H9 (cell line): ENCODE measurements at regions not wholly inside any gene's neighbourhood (a gene's known extent, or its start where the extent isn't known, plus 50 kb on each side); places are given as distances from the start of the nearest gene placed in this dataset.

Experiments used
- DNase-seq: peaks from one replicate; pipeline ENCODE4 v3.0.0-alpha.2; 2017
- H2AFZ ChIP-seq: one replicate; pipeline ENCODE4 v1.6.1; 2013; ENCODE audit warnings: mild to moderate bottlenecking, low read length, control low read depth, moderate library complexity
- H2AK5ac ChIP-seq: 2 replicates; pipeline ENCODE4 v1.6.1; 2013; ENCODE audit warnings: low read length, control low read depth, mixed read lengths; ENCODE audit not compliant: insufficient read length
- H2BK120ac ChIP-seq: one replicate; pipeline ENCODE4 v1.6.1; 2013; ENCODE audit warnings: low read depth, mild to moderate bottlenecking, low read length, control low read depth, inconsistent platforms; ENCODE audit not compliant: poor library complexity, severe bottlenecking
- H2BK12ac ChIP-seq: 2 replicates; pipeline ENCODE4 v1.6.1; 2013; ENCODE audit warnings: low read length, control low read depth, mixed read lengths, low read depth; ENCODE audit not compliant: insufficient read length
- H2BK15ac ChIP-seq: 2 replicates; pipeline ENCODE4 v1.6.1; 2013; ENCODE audit warnings: low read depth, low read length, control low read depth
- H2BK20ac ChIP-seq: one replicate; pipeline ENCODE4 v1.6.1; 2013; ENCODE audit warnings: low read depth, mild to moderate bottlenecking, low read length, control low read depth, inconsistent platforms; ENCODE audit not compliant: poor library complexity, severe bottlenecking
- H2BK5ac ChIP-seq: 2 replicates; pipeline ENCODE4 v1.6.1; 2013; ENCODE audit warnings: low read length, control low read depth, mixed read lengths; ENCODE audit not compliant: insufficient read length
- H3K14ac ChIP-seq: 2 replicates; pipeline ENCODE4 v1.6.1; 2013; ENCODE audit warnings: low read length, control low read depth; ENCODE audit not compliant: insufficient read depth
- H3K18ac ChIP-seq: 2 replicates; pipeline ENCODE4 v1.6.1; 2013; ENCODE audit warnings: low read depth, mild to moderate bottlenecking, mixed read lengths, low read length, control low read depth; ENCODE audit not compliant: insufficient read length
- H3K23ac ChIP-seq: 2 replicates; pipeline ENCODE4 v1.6.1; 2013; ENCODE audit warnings: low read length, control low read depth, mixed read lengths, low read depth; ENCODE audit not compliant: insufficient read length
- H3K23me2 ChIP-seq: 2 replicates; pipeline ENCODE4 v1.6.1; 2013; ENCODE audit warnings: low read depth, mild to moderate bottlenecking, mixed read lengths, low read length, control low read depth; ENCODE audit not compliant: insufficient read length, poor library complexity, severe bottlenecking
- H3K27ac ChIP-seq: 2 replicates; pipeline ENCODE4 v1.5.1; 2013; ENCODE audit warnings: low read length, control low read depth, mixed read lengths, low read depth; ENCODE audit not compliant: insufficient read length
- H3K27me3 ChIP-seq: 2 replicates; pipeline ENCODE4 v1.6.1; 2013; ENCODE audit warnings: low read length, control low read depth, inconsistent platforms; ENCODE audit not compliant: insufficient read depth
- H3K4ac ChIP-seq: 2 replicates; pipeline ENCODE4 v1.6.1; 2013; ENCODE audit warnings: low read depth, mild to moderate bottlenecking, control low read depth, inconsistent platforms, low read length, moderate library complexity
- H3K4me1 ChIP-seq: 2 replicates; pipeline ENCODE4 v1.6.1; 2013; ENCODE audit warnings: low read length, control low read depth, inconsistent platforms; ENCODE audit not compliant: insufficient read depth
- H3K4me2 ChIP-seq: 2 replicates; pipeline ENCODE4 v1.6.1; 2013; ENCODE audit warnings: low read length, control low read depth, mixed read lengths; ENCODE audit not compliant: insufficient read length, insufficient read depth
- H3K56ac ChIP-seq: 2 replicates; pipeline ENCODE4 v1.6.1; 2013; ENCODE audit warnings: low read depth, mild to moderate bottlenecking, mixed read lengths, low read length, control low read depth; ENCODE audit not compliant: insufficient read length
- H3K79me1 ChIP-seq: 2 replicates; pipeline ENCODE4 v1.6.1; 2013; ENCODE audit warnings: low read depth, mild to moderate bottlenecking, moderate library complexity, low read length, control low read depth, inconsistent platforms; ENCODE audit not compliant: insufficient read depth, poor library complexity, severe bottlenecking
- H3K79me2 ChIP-seq: 2 replicates; pipeline ENCODE4 v1.6.1; 2013; ENCODE audit warnings: low read length, control low read depth, inconsistent platforms; ENCODE audit not compliant: insufficient read depth
- H3K9ac ChIP-seq: 2 replicates; pipeline ENCODE4 v1.6.1; 2013; ENCODE audit warnings: low read length, control low read depth, mixed read lengths; ENCODE audit not compliant: insufficient read length; ENCODE audit errors: extremely low read depth
- H3K9me3 ChIP-seq: one replicate; pipeline ENCODE4 v1.6.1; 2013; ENCODE audit warnings: low read depth, low read length, inconsistent platforms; ENCODE audit not compliant: control insufficient read depth
- H3T11ph ChIP-seq: one replicate; pipeline ENCODE4 v1.6.1; 2013; ENCODE audit warnings: mild to moderate bottlenecking, low read length, control low read depth, inconsistent platforms
- H4K20me1 ChIP-seq: one replicate; pipeline ENCODE4 v1.6.1; 2013; ENCODE audit not compliant: control insufficient read depth, insufficient read length, insufficient read depth
- H4K5ac ChIP-seq: 2 replicates; pipeline ENCODE4 v1.6.1; 2013; ENCODE audit warnings: low read depth, mild to moderate bottlenecking, mixed read lengths, low read length, control low read depth; ENCODE audit not compliant: insufficient read length
- H4K8ac ChIP-seq: replicated peaks from 2 replicates; pipeline ENCODE4 v1.6.1; 2013; ENCODE audit warnings: low read length, control low read depth, mixed read lengths, low read depth; ENCODE audit not compliant: insufficient read length
- H4K91ac ChIP-seq: 2 replicates; pipeline ENCODE4 v1.6.1; 2013; ENCODE audit warnings: low read depth, mild to moderate bottlenecking, moderate library complexity, mixed read lengths, low read length, control low read depth; ENCODE audit not compliant: insufficient read length
- H3K27ac Mint-ChIP-seq, 3 experiments: 2 replicates in 2 of 3; 3 replicates in 1 of 3; pipeline ENCODE4 v1.8.0; 2020 to 2021; ENCODE audit warnings: mixed read lengths in 3 of 3, mild to moderate bottlenecking in 1 of 3, moderate library complexity in 1 of 3
- H3K27me3 Mint-ChIP-seq: 2 replicates; pipeline ENCODE4 v1.8.0; 2021; ENCODE audit warnings: low read depth, mild to moderate bottlenecking, moderate library complexity, mixed read lengths
- H3K36me3 Mint-ChIP-seq, 3 experiments: 2 replicates in 2 of 3; 3 replicates in 1 of 3; pipeline ENCODE4 v1.8.0; 2020 to 2021; ENCODE audit warnings: low read depth in 3 of 3, mixed read lengths in 3 of 3; ENCODE audit not compliant: insufficient read depth in 1 of 3
- H3K4me1 Mint-ChIP-seq, 2 experiments: 2 replicates each; pipeline ENCODE4 v1.8.0; 2020; ENCODE audit warnings: mixed read lengths in 2 of 2
- H3K4me3 Mint-ChIP-seq, 2 experiments: 2 replicates in 1 of 2; 3 replicates in 1 of 2; pipeline ENCODE4 v1.8.0; 2020 to 2021; ENCODE audit warnings: mild to moderate bottlenecking in 2 of 2, mixed read lengths in 2 of 2, moderate library complexity in 1 of 2
- H3K9me3 Mint-ChIP-seq, 2 experiments: 2 replicates in 1 of 2; 3 replicates in 1 of 2; pipeline ENCODE4 v1.8.0; 2020; ENCODE audit warnings: mild to moderate bottlenecking in 2 of 2, mixed read lengths in 2 of 2, moderate library complexity in 1 of 2
- CTCF ChIP-seq: fragments of 200-600 bp; sonication (generic); conservative IDR thresholded peaks from 3 replicates; pipeline ENCODE4 v1.8.0; 2021; ENCODE audit warnings: antibody characterized with exemption, mild to moderate bottlenecking
- WGBS: extraction: QIAGEN DNeasy Blood & Tissue Kit; methylation state at CpG from one replicate; pipeline ENCODE4 v1.1.7; 2013; ENCODE audit warnings: missing lambda C conversion rate, low lambda C conversion rate, mixed read lengths; ENCODE audit not compliant: insufficient read length; ENCODE audit errors: extremely low coverage; 5-methylcytosine and 5-hydroxymethylcytosine counted together

- no peak overlapping the region for H3K9ac ChIP-seq
- no peak overlapping the region for H2BK15ac ChIP-seq
- H2AK5ac ChIP-seq = no peak overlapping the region
- no peaks in the 10 kb centered on the region for H3K79me1 ChIP-seq
- no CpG with 5 or more reads among the region's 10 CpGs for WGBS
- H3K27me3 Mint-ChIP-seq = no peaks in the 10 kb centered on the region; the same call in 1 of the 2 replicates
- H3K79me2 ChIP-seq = no peaks in the 10 kb centered on the region
- H3K23me2 ChIP-seq = no peaks in the 10 kb centered on the region
- no peak overlapping the region for H4K91ac ChIP-seq
- H2BK5ac ChIP-seq = no peak overlapping the region
- no peak overlapping the region for H3K4me3 Mint-ChIP-seq
- H3K56ac ChIP-seq = no peak overlapping the region
- no peak overlapping the region for H3K18ac ChIP-seq
- no peaks in the 10 kb centered on the region for H3K4me1 ChIP-seq
- no peak overlapping the region for H3K4ac ChIP-seq
- H2BK20ac ChIP-seq = no peak overlapping the region
- no peaks in the 10 kb centered on the region for H4K20me1 ChIP-seq
- peak; percentile 27; the same call in 1 of the 3 replicates for TF ChIP-seq CTCF
- peaks cover 14% of the 10 kb centered on the region in 2 experiments for H3K4me1 Mint-ChIP-seq
- no peaks in the 10 kb centered on the region for H3K9me3 ChIP-seq
- H3K27me3 ChIP-seq = no peaks in the 10 kb centered on the region
- no peak overlapping the region for H3T11ph ChIP-seq
- H3K9me3 Mint-ChIP-seq = peaks cover 2 to 3% of the 10 kb centered on the region in 2 experiments; a peak in 1 of 5 replicates
- H4K8ac ChIP-seq = no peak overlapping the region
- H3K23ac ChIP-seq = no peak overlapping the region
- no peak overlapping the region for H3K27ac ChIP-seq
- no peak overlapping the region for H4K5ac ChIP-seq
- H3K4me2 ChIP-seq = no peak overlapping the region
- DNase-seq = no peak
- H2BK12ac ChIP-seq = no peak overlapping the region
- H2BK120ac ChIP-seq = no peak overlapping the region
- H3K14ac ChIP-seq = no peak overlapping the region
- peaks cover 0 to 6% (median 2%) of the 10 kb centered on the region in 3 experiments; a peak in 1 of 7 replicates for H3K36me3 Mint-ChIP-seq
- no peak overlapping the region for H2AFZ ChIP-seq
- H3K27ac Mint-ChIP-seq = 0 out of 7 replicates have a peak overlapping the region, but pooled peaks of 1 of the 3 experiments have one; percentile 40
Observed at GRCh38 chr14:98853063-98853729, 418.8 kb downstream of the BCL11B start.
